ENCODE measurements at regions not wholly inside any gene's neighbourhood (a gene's known extent, or its start where the extent isn't known, plus 50 kb on each side); places are given as distances from the start of the nearest gene placed in this dataset.

DNA sequence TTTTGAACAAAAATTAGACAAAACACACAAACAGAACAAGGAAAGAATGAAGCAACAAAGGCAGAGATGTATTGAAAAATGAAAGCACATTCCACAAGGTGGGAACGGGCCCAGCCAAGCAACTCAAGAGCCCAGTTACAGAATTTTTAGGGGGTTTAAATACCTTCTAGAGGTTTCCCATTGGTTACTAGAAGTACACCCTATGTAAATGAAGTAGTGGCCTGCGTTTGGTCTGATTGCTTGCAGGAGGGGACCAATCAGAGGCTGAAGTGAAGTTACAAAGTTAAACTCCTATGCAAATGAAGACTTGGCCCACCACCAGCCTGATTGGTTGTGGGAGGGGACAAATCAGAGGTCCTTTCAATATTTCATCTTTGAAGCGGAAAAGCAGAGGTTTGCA lies 593.7 kb upstream of the MMS22L start:
- Histone ChIP-seq H3K36me3 (no peaks in the 10 kb centered on the region), H3K9me3 (no peaks in the 10 kb centered on the region), H3K4me3 (no peak overlapping the region), H3K4me1 (no peaks in the 10 kb centered on the region), H3K27ac (no peak overlapping the region), H3K27me3 (no peaks in the 10 kb centered on the region)
- no peak for TF ChIP-seq POLR2AphosphoS5 (IDR thresholded peaks at IDR 0.05)
- TF ChIP-seq, protein P1, sequence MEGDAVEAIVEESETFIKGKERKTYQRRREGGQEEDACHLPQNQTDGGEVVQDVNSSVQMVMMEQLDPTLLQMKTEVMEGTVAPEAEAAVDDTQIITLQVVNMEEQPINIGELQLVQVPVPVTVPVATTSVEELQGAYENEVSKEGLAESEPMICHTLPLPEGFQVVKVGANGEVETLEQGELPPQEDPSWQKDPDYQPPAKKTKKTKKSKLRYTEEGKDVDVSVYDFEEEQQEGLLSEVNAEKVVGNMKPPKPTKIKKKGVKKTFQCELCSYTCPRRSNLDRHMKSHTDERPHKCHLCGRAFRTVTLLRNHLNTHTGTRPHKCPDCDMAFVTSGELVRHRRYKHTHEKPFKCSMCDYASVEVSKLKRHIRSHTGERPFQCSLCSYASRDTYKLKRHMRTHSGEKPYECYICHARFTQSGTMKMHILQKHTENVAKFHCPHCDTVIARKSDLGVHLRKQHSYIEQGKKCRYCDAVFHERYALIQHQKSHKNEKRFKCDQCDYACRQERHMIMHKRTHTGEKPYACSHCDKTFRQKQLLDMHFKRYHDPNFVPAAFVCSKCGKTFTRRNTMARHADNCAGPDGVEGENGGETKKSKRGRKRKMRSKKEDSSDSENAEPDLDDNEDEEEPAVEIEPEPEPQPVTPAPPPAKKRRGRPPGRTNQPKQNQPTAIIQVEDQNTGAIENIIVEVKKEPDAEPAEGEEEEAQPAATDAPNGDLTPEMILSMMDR (IDR thresholded peaks at IDR 0.05) = no peak
- TF ChIP-seq POLR2A (IDR thresholded peaks at IDR 0.05) = no peak
- no peak for TF ChIP-seq EP300 (IDR thresholded peaks at IDR 0.05)
- no peak for ATAC-seq
- 79 to 93% methylated on average over 3 of the region's 3 CpGs for WGBS, 2 donors (ENCODE audit: low coverage in 1 of 2)

- no peak for ATAC-seq
- TF ChIP-seq POLR2AphosphoS5 (IDR thresholded peaks at IDR 0.05) (no peak), EP300 (IDR thresholded peaks at IDR 0.05) (no peak), POLR2A (IDR thresholded peaks at IDR 0.05) (no peak)
- TF ChIP-seq, protein P1 (IDR thresholded peaks at IDR 0.05) = no peak
- Histone ChIP-seq H3K9me3 (no peaks in the 10 kb centered on the region), H3K4me3 (no peak overlapping the region), H3K27me3 (no peaks in the 10 kb centered on the region), H3K4me1 (no peaks in the 10 kb centered on the region), H3K27ac (no peak overlapping the region), H3K36me3 (no peaks in the 10 kb centered on the region)
- WGBS, 2 donors (ENCODE audit: low coverage in 1 of 2) = 33 to 45% methylated on average over 3 of the region's 3 CpGs
Measured at GRCh38 chr6:97882755-97883154, 599.7 kb upstream of the MMS22L start.

GRCh38 chr6:97885325-97885724 lies 602.3 kb upstream of the MMS22L start:
- no peak overlapping the region for H3K27ac ChIP-seq
- TF ChIP-seq, protein P1 (IDR thresholded peaks at IDR 0.05) = no peak
- no peak for TF ChIP-seq POLR2A (IDR thresholded peaks at IDR 0.05)
- TF ChIP-seq EP300 (IDR thresholded peaks at IDR 0.05) = no peak
- TF ChIP-seq POLR2AphosphoS5 (IDR thresholded peaks at IDR 0.05) = no peak
- no peak for ATAC-seq
- WGBS, 2 donors (ENCODE audit: low coverage in 1 of 2) = 45 to 74% methylated on average over 7 of the region's 7 CpGs
- no peaks in the 10 kb centered on the region for H3K27me3 ChIP-seq
- no peaks in the 10 kb centered on the region for H3K36me3 ChIP-seq
- H3K9me3 ChIP-seq = no peaks in the 10 kb centered on the region
- no peaks in the 10 kb centered on the region for H3K4me1 ChIP-seq
- H3K4me3 ChIP-seq = no peak overlapping the region

DNA sequence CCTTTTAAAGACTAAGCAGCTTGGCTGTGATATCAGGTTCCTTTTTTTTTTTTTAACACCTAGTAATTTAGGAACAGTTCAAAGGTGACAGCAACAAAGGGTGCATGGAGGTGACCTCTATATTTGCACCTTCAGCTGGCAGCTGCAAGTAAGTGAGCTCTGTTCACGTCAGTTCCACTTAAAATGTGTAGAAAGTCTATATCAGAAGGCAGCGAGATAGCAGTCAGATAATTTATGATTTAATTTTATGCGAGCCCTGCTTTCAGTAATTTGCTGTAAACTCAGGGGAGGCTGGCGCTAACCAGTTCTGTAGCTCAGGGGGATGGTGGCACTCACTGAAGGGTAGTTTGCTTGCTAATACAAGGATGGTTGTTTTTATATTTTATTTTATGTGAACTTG lies 602.8 kb upstream of the MMS22L start:
- H3K9me3 ChIP-seq = no peaks in the 10 kb centered on the region
- no peaks in the 10 kb centered on the region for H3K36me3 ChIP-seq
- H3K4me3 ChIP-seq = no peak overlapping the region
- no peak overlapping the region for H3K27ac ChIP-seq
- H3K4me1 ChIP-seq = no peaks in the 10 kb centered on the region
- WGBS, 2 donors (ENCODE audit: low coverage in 1 of 2) = 71 to 72% methylated on average over 4 of the region's 4 CpGs
- TF ChIP-seq EP300 (IDR thresholded peaks at IDR 0.05) (no peak), POLR2A (IDR thresholded peaks at IDR 0.05) (no peak), POLR2AphosphoS5 (IDR thresholded peaks at IDR 0.05) (no peak)
- TF ChIP-seq, protein P1 (IDR thresholded peaks at IDR 0.05) = no peak
- H3K27me3 ChIP-seq = no peaks in the 10 kb centered on the region
- no peak for ATAC-seq

- TF ChIP-seq, protein P1 (IDR thresholded peaks at IDR 0.05) = no peak
- TF ChIP-seq POLR2A (IDR thresholded peaks at IDR 0.05) (no peak), POLR2AphosphoS5 (IDR thresholded peaks at IDR 0.05) (no peak), EP300 (IDR thresholded peaks at IDR 0.05) (no peak)
- no peaks in the 10 kb centered on the region for H3K27me3 ChIP-seq
- no peaks in the 10 kb centered on the region for H3K36me3 ChIP-seq
- 89 to 100% methylated on average over 1 of the region's 1 CpG for WGBS, 2 donors (ENCODE audit: low coverage in 1 of 2)
- H3K4me3 ChIP-seq = no peak overlapping the region
- no peak overlapping the region for H3K27ac ChIP-seq
- no peak for ATAC-seq
- H3K4me1 ChIP-seq = no peaks in the 10 kb centered on the region
- no peaks in the 10 kb centered on the region for H3K9me3 ChIP-seq
Measured at GRCh38 chr6:97901531-97901930, 618.5 kb upstream of the MMS22L start.

Data from gastroesophageal sphincter (tissue), 4 donors.